Neuronal stem cell (in vitro differentiated cells): ENCODE measurements at regions not wholly inside any gene's neighbourhood (a gene's known extent, or its start where the extent isn't known, plus 50 kb on each side); places are given as distances from the start of the nearest gene placed in this dataset.

Experiments used
- DNase-seq: peaks from one replicate; pipeline ENCODE4 v3.0.0-alpha.2; 2013; ENCODE audit warnings: low spot score
- H2AFZ ChIP-seq: one replicate; pipeline ENCODE4 v1.6.1; 2013; ENCODE audit warnings: mild to moderate bottlenecking, low read length, inconsistent platforms
- H2AK5ac ChIP-seq: 2 replicates; pipeline ENCODE4 v1.6.1; 2013; ENCODE audit warnings: low read depth, mild to moderate bottlenecking, inconsistent platforms, low read length, moderate library complexity, mixed read lengths
- H2BK120ac ChIP-seq: 2 replicates; pipeline ENCODE4 v1.6.1; 2013; ENCODE audit warnings: low read depth, mild to moderate bottlenecking, inconsistent platforms, low read length, moderate library complexity, mixed read lengths
- H2BK12ac ChIP-seq: one replicate; pipeline ENCODE4 v1.6.1; 2013; ENCODE audit warnings: low read length, inconsistent platforms
- H2BK15ac ChIP-seq: 2 replicates; pipeline ENCODE4 v1.6.1; 2013; ENCODE audit warnings: mild to moderate bottlenecking, low read length, inconsistent platforms, mixed read lengths
- H2BK5ac ChIP-seq: one replicate; pipeline ENCODE4 v1.6.1; 2013; ENCODE audit warnings: inconsistent platforms, mild to moderate bottlenecking, low read length, moderate library complexity
- H3K14ac ChIP-seq: one replicate; pipeline ENCODE4 v1.6.1; 2013; ENCODE audit warnings: low read length, inconsistent platforms
- H3K18ac ChIP-seq: 2 replicates; pipeline ENCODE4 v1.6.1; 2013; ENCODE audit warnings: low read length, inconsistent platforms
- H3K23ac ChIP-seq: 2 replicates; pipeline ENCODE4 v1.6.1; 2013; ENCODE audit warnings: low read depth, mild to moderate bottlenecking, mixed read lengths, low read length, inconsistent platforms; ENCODE audit not compliant: poor library complexity
- H3K27ac ChIP-seq: replicated peaks from 3 replicates; pipeline ENCODE4 v1.5.1; 2013; ENCODE audit warnings: low read length, inconsistent platforms
- H3K27me3 ChIP-seq, 3 experiments: 2 replicates each; pipeline ENCODE4 v1.6.1; 2013; ENCODE audit warnings: low read length in 3 of 3, mild to moderate bottlenecking in 2 of 3, inconsistent platforms in 1 of 3, low read depth in 1 of 3, mixed read lengths in 1 of 3, moderate library complexity in 1 of 3; ENCODE audit not compliant: control insufficient read depth in 3 of 3, insufficient read depth in 3 of 3
- H3K36me3 ChIP-seq, 2 donors: replicated peaks in 1 of 2; 2 replicates each; pipeline ENCODE4 v1.6.1; 2013; ENCODE audit warnings: low read length in 2 of 2; ENCODE audit not compliant: control insufficient read depth in 2 of 2, insufficient read depth in 2 of 2
- H3K4ac ChIP-seq: 2 replicates; pipeline ENCODE4 v1.6.1; 2013; ENCODE audit warnings: inconsistent platforms, mild to moderate bottlenecking, low read length, moderate library complexity
- H3K4me1 ChIP-seq, 2 donors: 1 replicate in 1 of 2; 2 replicates in 1 of 2; pipeline ENCODE4 v1.6.1; 2013; ENCODE audit warnings: low read length in 2 of 2, low read depth in 1 of 2; ENCODE audit not compliant: control insufficient read depth in 2 of 2, insufficient read depth in 1 of 2
- H3K4me2 ChIP-seq: one replicate; pipeline ENCODE4 v1.6.1; 2013; ENCODE audit warnings: mild to moderate bottlenecking, low read length, inconsistent platforms; ENCODE audit not compliant: insufficient read depth, poor library complexity, severe bottlenecking
- H3K4me3 ChIP-seq, 2 donors: 2 replicates each; pipeline ENCODE4 v1.5.1; 2013; ENCODE audit warnings: low read length in 2 of 2, mild to moderate bottlenecking in 2 of 2, inconsistent platforms in 1 of 2, moderate library complexity in 1 of 2
- H3K79me1 ChIP-seq: one replicate; pipeline ENCODE4 v1.6.1; 2013; ENCODE audit warnings: low read depth, mild to moderate bottlenecking, inconsistent platforms, low read length, moderate library complexity
- H3K9ac ChIP-seq: one replicate; pipeline ENCODE4 v1.6.1; 2013; ENCODE audit warnings: mild to moderate bottlenecking, low read depth, low read length, inconsistent platforms; ENCODE audit not compliant: poor library complexity
- H3K9me3 ChIP-seq, 2 donors: replicated peaks in 1 of 2; 2 replicates each; pipeline versions ENCODE3 to v1.6.1; 2013; ENCODE audit warnings: low read length in 2 of 2, mild to moderate bottlenecking in 2 of 2, inconsistent platforms in 1 of 2, low read depth in 1 of 2, mixed read lengths in 1 of 2, moderate library complexity in 1 of 2; ENCODE audit not compliant: control insufficient read depth in 2 of 2, insufficient read depth in 1 of 2
- H4K8ac ChIP-seq: one replicate; pipeline ENCODE4 v1.6.1; 2013; ENCODE audit warnings: low read depth, mild to moderate bottlenecking, inconsistent platforms, low read length, moderate library complexity
- H4K91ac ChIP-seq: one replicate; pipeline ENCODE4 v1.6.1; 2013; ENCODE audit warnings: low read length, low read depth, mild to moderate bottlenecking, inconsistent platforms; ENCODE audit not compliant: poor library complexity
- WGBS, 2 donors: extraction: QIAGEN DNeasy Blood & Tissue Kit; methylation state at CpG; one replicate each; pipeline ENCODE4 v1.1.7; 2013; ENCODE audit warnings: missing lambda C conversion rate in 2 of 2, mixed read lengths in 1 of 2; ENCODE audit not compliant: insufficient read length in 2 of 2, insufficient replicate concordance in 1 of 2; ENCODE audit errors: extremely low coverage in 2 of 2; 5-methylcytosine and 5-hydroxymethylcytosine counted together

DNA sequence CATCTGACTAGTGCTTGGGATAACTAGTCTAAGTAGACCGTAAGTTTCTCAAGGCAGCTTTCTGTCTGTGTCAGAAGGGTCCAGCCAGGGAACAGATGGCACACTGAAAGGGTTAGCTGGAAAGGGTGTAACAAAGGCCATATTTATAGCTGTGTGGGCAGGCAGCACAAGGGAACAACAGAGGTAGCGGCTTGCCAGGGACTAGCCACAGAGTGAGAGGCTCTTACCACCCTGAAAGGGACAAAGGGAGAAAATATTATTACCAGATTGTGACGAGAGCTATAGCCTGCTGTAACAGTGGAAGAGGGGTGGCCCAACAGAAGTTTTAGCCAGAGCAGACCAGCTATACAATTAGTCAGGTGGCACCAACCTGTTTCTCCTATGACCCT, 129.4 kb downstream of the CCDC34 start:
- no peak overlapping the region for H3K9ac ChIP-seq
- no peak overlapping the region for H2AK5ac ChIP-seq
- H3K4me1 ChIP-seq, result peaks cover 0 to 6% of the 10 kb centered on the region in 2 donors
- peak overlapping the region; percentile 45 for H3K18ac ChIP-seq
- no peak for DNase-seq
- no peak overlapping the region for H3K4me3 ChIP-seq
- no peak overlapping the region for H3K14ac ChIP-seq
- H2BK5ac ChIP-seq, result no peak overlapping the region
- no peak overlapping the region for H2BK12ac ChIP-seq
- H3K9me3 ChIP-seq, result no peaks in the 10 kb centered on the region
- H3K4me2 ChIP-seq, result no peak overlapping the region
- H3K79me1 ChIP-seq, result no peaks in the 10 kb centered on the region
- no peak overlapping the region for H2BK120ac ChIP-seq
- H3K4ac ChIP-seq, result no peak overlapping the region
- H4K8ac ChIP-seq, result no peak overlapping the region
- no peak overlapping the region for H3K23ac ChIP-seq
- no peak overlapping the region for H2BK15ac ChIP-seq
- no CpG with 5 or more reads among the region's 3 CpGs for WGBS, 2 donors
- no peak overlapping the region for H3K27ac ChIP-seq
- no peak overlapping the region for H4K91ac ChIP-seq
- peak overlapping the region; percentile 74 for H2AFZ ChIP-seq
- no peaks in the 10 kb centered on the region for H3K36me3 ChIP-seq
- no peaks in the 10 kb centered on the region for H3K27me3 ChIP-seq

GRCh38 chr11:27231530-27231929, 131.5 kb downstream of the CCDC34 start:
- DNase-seq, result no peak
- Histone ChIP-seq H2BK12ac (no peak overlapping the region), H3K4me1 (peaks cover 0 to 8% of the 10 kb centered on the region in 2 donors), H3K4me2 (no peak overlapping the region), H2AFZ (no peak overlapping the region), H3K79me1 (no peaks in the 10 kb centered on the region), H3K9ac (no peak overlapping the region), H2AK5ac (no peak overlapping the region), H4K91ac (no peak overlapping the region), H3K14ac (no peak overlapping the region), H3K27ac (no peak overlapping the region), H4K8ac (no peak overlapping the region), H2BK5ac (no peak overlapping the region), H3K4me3 (no peak overlapping the region), H3K27me3 (no peaks in the 10 kb centered on the region), H2BK15ac (no peak overlapping the region), H3K36me3 (no peaks in the 10 kb centered on the region), H2BK120ac (no peak overlapping the region), H3K9me3 (no peaks in the 10 kb centered on the region), H3K4ac (no peak overlapping the region), H3K23ac (no peak overlapping the region), H3K18ac (no peak overlapping the region)
- WGBS, 2 donors, result no CpG with 5 or more reads among the region's 6 CpGs

DNA sequence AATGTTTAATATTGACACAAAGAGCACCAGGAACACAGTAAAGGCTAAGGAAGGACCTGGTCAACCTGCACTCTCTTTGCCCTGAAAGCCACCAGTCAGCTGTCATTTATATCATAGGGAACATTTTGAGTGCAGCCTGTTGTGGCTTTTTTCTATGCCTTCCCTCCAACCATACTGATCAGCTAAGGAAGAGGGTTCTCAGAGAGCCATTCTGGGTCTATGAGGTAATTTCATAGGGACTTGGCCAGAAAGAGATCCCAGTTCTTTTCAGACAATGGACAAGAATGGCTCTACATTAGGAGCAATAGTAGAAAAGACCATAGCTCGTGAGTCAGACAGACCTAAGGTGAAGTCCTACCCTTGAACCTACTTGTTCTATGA, 132.8 kb downstream of the CCDC34 start:
- Histone ChIP-seq H3K27ac (no peak overlapping the region), H2BK12ac (no peak overlapping the region), H3K23ac (no peak overlapping the region), H3K9me3 (no peaks in the 10 kb centered on the region), H2BK120ac (no peak overlapping the region), H4K8ac (no peak overlapping the region), H2BK15ac (no peak overlapping the region), H3K79me1 (no peaks in the 10 kb centered on the region), H3K9ac (no peak overlapping the region), H3K14ac (no peak overlapping the region), H3K4me3 (no peak overlapping the region), H2AFZ (no peak overlapping the region), H3K4ac (no peak overlapping the region), H3K36me3 (no peaks in the 10 kb centered on the region), H3K4me2 (no peak overlapping the region), H2AK5ac (no peak overlapping the region), H3K27me3 (no peaks in the 10 kb centered on the region), H4K91ac (no peak overlapping the region), H3K18ac (no peak overlapping the region), H2BK5ac (no peak overlapping the region), H3K4me1 (peaks cover 0 to 8% of the 10 kb centered on the region in 2 donors)
- no CpG with 5 or more reads among the region's 1 CpG for WGBS, 2 donors
- no peak for DNase-seq

- Histone ChIP-seq H4K91ac (no peak overlapping the region), H3K4ac (no peak overlapping the region), H3K36me3 (no peaks in the 10 kb centered on the region), H3K23ac (no peak overlapping the region), H3K27me3 (no peaks in the 10 kb centered on the region), H3K18ac (no peak overlapping the region), H2AK5ac (no peak overlapping the region), H3K4me3 (no peak overlapping the region), H3K4me1 (peaks cover 0 to 8% of the 10 kb centered on the region in 2 donors), H2BK5ac (no peak overlapping the region), H2BK15ac (no peak overlapping the region), H4K8ac (no peak overlapping the region), H3K14ac (no peak overlapping the region), H3K4me2 (no peak overlapping the region), H3K9ac (no peak overlapping the region), H3K9me3 (no peaks in the 10 kb centered on the region), H2BK120ac (no peak overlapping the region), H2BK12ac (no peak overlapping the region), H2AFZ (no peak overlapping the region), H3K79me1 (no peaks in the 10 kb centered on the region), H3K27ac (no peak overlapping the region)
- WGBS, 2 donors, result no CpG with 5 or more reads among the region's 2 CpGs
- no peak for DNase-seq
Measured at GRCh38 chr11:27229511-27230191, 133.4 kb downstream of the CCDC34 start.
